ENCODE measurements at regions not wholly inside any gene's neighbourhood (a gene's known extent, or its start where the extent isn't known, plus 50 kb on each side); places are given as distances from the start of the nearest gene placed in this dataset.

DNA sequence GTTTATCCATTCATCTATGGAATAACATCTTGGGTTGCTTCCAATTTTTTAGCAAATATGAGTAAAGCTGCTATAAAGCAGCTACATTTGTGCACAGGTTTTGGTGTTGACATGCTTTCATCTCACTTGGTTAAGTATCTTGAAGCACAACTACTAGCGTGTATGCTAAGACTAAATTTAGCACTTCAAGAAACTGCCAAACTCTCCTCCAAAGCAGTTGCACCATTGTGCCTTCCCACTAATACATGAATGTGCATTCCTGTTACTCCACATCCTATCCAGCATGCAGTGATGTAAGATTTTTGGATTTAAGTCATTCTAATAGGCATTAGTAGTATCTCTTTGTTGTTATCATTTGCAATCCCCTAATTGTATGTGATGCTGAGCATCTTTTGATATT lies 230.7 kb downstream of the KCNA4 start (continued):
- TF ChIP-seq REST (IDR thresholded peaks at IDR 0.05; ENCODE audit: low read depth) (no peak), ATF3 (IDR thresholded peaks at IDR 0.05) (no peak), EZH2 (IDR thresholded peaks at IDR 0.05) (no peak), CTCF (IDR thresholded peaks at IDR 0.05 in 2 of 3, conservative IDR thresholded peaks at IDR 0.05 in 1 of 3; ENCODE audit: borderline replicate concordance in 1 of 3, insufficient read depth in 1 of 3, low read depth in 2 of 3, low read length in 2 of 3) (no peak), POLR2AphosphoS5 (IDR thresholded peaks at IDR 0.05; ENCODE audit: low read depth, low read length) (no peak), POLR2A (IDR thresholded peaks at IDR 0.05; ENCODE audit: borderline replicate concordance, extremely low read depth, insufficient read depth, insufficient read length) (no peak), SIN3A (IDR thresholded peaks at IDR 0.05; ENCODE audit: low read depth) (no peak)

DNA sequence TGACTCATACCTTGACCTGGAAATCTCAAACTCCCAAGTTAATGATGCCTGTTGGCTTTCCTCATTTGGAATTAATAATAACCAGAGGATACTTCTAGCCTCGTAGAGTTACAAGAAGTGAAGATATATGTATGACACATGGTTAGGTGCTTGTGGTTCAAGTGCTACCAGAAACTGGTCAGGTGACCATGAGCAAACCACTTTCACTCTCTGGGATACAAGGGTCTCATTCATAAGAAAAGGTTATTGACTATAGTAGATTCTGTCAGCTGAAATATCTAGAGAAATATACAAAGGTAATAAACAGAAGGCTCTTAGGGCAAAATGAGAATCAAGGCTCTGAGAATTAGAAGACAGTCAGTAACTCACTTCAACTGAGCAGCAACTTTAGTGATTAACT lies 233.3 kb downstream of the KCNA4 start:
- RAD21 ChIA-PET (ENCODE audit: low non-redundant PET in 1 of 2, low total read pairs in 2 of 2, uncharacterized antibody in 2 of 2, unreplicated experiment in 2 of 2) = no interaction called here
- no peak overlapping the region for H3K27ac ChIP-seq (ENCODE audit: low read depth, low read length)
- H3K79me2 ChIP-seq (ENCODE audit: insufficient read depth, low read length) = no peaks in the 10 kb centered on the region
- H3K9me3 ChIP-seq (ENCODE audit: control insufficient read depth in 1 of 2, insufficient read depth in 1 of 2, low read depth in 1 of 2, low read length in 2 of 2) = no peaks in the 10 kb centered on the region; a peak in 1 of 4 replicates
- no peaks in the 10 kb centered on the region for H3K9me2 ChIP-seq (ENCODE audit: insufficient read depth)
- TF ChIP-seq SIN3A (IDR thresholded peaks at IDR 0.05; ENCODE audit: low read depth) = no peak
- TF ChIP-seq ZFX (IDR thresholded peaks at IDR 0.05) = no peak
- no peaks in the 10 kb centered on the region for H3K27me3 ChIP-seq (ENCODE audit: insufficient read depth, low read length)
- ATAC-seq (no peak), DNase-seq (ENCODE audit: low read depth, low spot score) (no peak)
- H4K20me1 ChIP-seq (ENCODE audit: insufficient read depth) = no peaks in the 10 kb centered on the region
- H3K36me3 ChIP-seq (ENCODE audit: control insufficient read depth in 1 of 2, insufficient read depth in 2 of 2, low read length in 2 of 2) = no peaks in the 10 kb centered on the region
- no peak overlapping the region for H3K4me2 ChIP-seq (ENCODE audit: low read length)
- CTCF ChIA-PET = no interaction called here
- H3K4me3 ChIP-seq (replicated peaks in 1 of 2; ENCODE audit: low read depth in 1 of 2, low read length in 2 of 2) = no peak overlapping the region
- H3K9ac ChIP-seq (ENCODE audit: low read length) = no peak overlapping the region
- POLR2A ChIA-PET = no interaction called here
- no peaks in the 10 kb centered on the region for H3K4me1 ChIP-seq (ENCODE audit: control insufficient read depth in 1 of 2, insufficient read depth in 2 of 2, low read length in 2 of 2)
- H2AFZ ChIP-seq (ENCODE audit: low read depth, low read length, poor library complexity, severe bottlenecking) = no peak overlapping the region
- intact Hi-C loops (cut with micrococcal nuclease) = no loop called here
- BruUV-seq (replicated peaks) = no TSS peak
